Sigmoid colon (tissue), 6 donors: ENCODE measurements at regions not wholly inside any gene's neighbourhood (a gene's known extent, or its start where the extent isn't known, plus 50 kb on each side); places are given as distances from the start of the nearest gene placed in this dataset.

Experiments
- DNase-seq: peaks from one replicate; pipeline ENCODE4 v3.0.0-alpha.2; 2019
- H3K27ac ChIP-seq, 4 donors: fragments of 200-600 bp; sonication (generic); one replicate each; pipeline ENCODE4 v1.5.1; 2016 to 2019; ENCODE audit warnings: mild to moderate bottlenecking in 1 of 4
- H3K27me3 ChIP-seq, 3 donors: fragments of 200-600 bp; sonication (generic); one replicate each; pipeline ENCODE4 v1.5.1; 2019; ENCODE audit warnings: mild to moderate bottlenecking in 1 of 3
- H3K36me3 ChIP-seq, 4 donors: fragments of 200-600 bp; sonication (generic); one replicate each; pipeline ENCODE4 v1.5.1; 2016 to 2019
- H3K4me1 ChIP-seq, 4 donors: fragments of 200-600 bp; sonication (generic); one replicate each; pipeline ENCODE4 v1.5.1; 2017 to 2019
- H3K4me3 ChIP-seq, 4 donors: fragments of 200-600 bp; sonication (generic); one replicate each; pipeline ENCODE4 v1.5.1; 2017 to 2019; ENCODE audit warnings: mild to moderate bottlenecking in 2 of 4, moderate library complexity in 1 of 4
- H3K9me3 ChIP-seq, 4 donors: fragments of 200-600 bp in 3 of 4; sonication (generic) in 3 of 4; one replicate each; pipeline versions ENCODE4 v1.5.1 to v1.6.1; 2013 to 2019
- EP300 ChIP-seq, 4 donors: sonication (generic); formaldehyde crosslinking; IDR thresholded peaks; one replicate each; pipeline ENCODE4 v1.6.1; 2017; ENCODE audit warnings: antibody characterized with exemption in 4 of 4
- POLR2A ChIP-seq, 2 donors: fragments of 450-650 bp; IDR thresholded peaks; one replicate each; pipeline ENCODE4 v1.6.1; 2016; ENCODE audit warnings: antibody characterized with exemption in 2 of 2, mild to moderate bottlenecking in 2 of 2, moderate library complexity in 2 of 2
- POLR2AphosphoS5 ChIP-seq, 4 donors: sonication (generic); formaldehyde crosslinking; IDR thresholded peaks; one replicate each; pipeline ENCODE4 v1.6.1; 2017; ENCODE audit warnings: antibody characterized with exemption in 4 of 4
- WGBS, 2 donors: extraction: QIAGEN DNeasy Blood & Tissue Kit; methylation state at CpG; one replicate each; pipeline ENCODE4 v1.1.7; 2013; 5-methylcytosine and 5-hydroxymethylcytosine counted together
- intact Hi-C: fragments of 100-400 bp; cut with DNase I; formaldehyde crosslinking; loops from one replicate; pipeline ENCODE4 v1.15.1; 2023
- TF ChIP-seq, protein P1 (sequence below), 4 experiments: fragments of 450-650 bp in 3 of 4; fragments of 200-600 bp in 1 of 4; IDR thresholded peaks; one replicate each; pipeline ENCODE4 v1.5.1; 2016 to 2019; ENCODE audit warnings: antibody characterized with exemption in 4 of 4, mild to moderate bottlenecking in 3 of 4, moderate library complexity in 2 of 4
- donor health status: healthy with polysubstance abuse.
- donor health status: healthy.

DNA sequence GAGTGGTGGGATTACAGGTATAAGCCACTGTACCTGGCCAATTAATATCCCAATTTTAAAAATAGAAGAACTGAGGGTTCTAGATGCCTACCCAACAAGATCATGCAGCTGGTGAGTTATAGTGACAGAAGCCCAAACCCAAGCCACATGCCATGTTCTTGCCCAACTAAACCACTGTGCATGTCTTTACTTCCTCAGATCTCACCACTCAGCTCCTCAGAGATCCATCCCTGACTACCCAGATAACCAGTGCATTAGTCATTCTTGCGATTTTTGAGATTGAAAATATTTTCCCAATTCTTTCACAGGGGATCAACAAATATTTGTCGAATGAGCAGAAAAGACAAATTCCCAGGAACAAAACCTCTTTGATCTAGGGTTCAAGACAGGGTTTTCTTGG is 303.1 kb downstream of the CBLN1 start:
- H3K4me3 ChIP-seq: no peak overlapping the region
- TF ChIP-seq POLR2AphosphoS5 (IDR thresholded peaks at IDR 0.05) (no peak), POLR2A (IDR thresholded peaks at IDR 0.05) (no peak), EP300 (IDR thresholded peaks at IDR 0.05) (no peak)
- TF ChIP-seq, protein P1, sequence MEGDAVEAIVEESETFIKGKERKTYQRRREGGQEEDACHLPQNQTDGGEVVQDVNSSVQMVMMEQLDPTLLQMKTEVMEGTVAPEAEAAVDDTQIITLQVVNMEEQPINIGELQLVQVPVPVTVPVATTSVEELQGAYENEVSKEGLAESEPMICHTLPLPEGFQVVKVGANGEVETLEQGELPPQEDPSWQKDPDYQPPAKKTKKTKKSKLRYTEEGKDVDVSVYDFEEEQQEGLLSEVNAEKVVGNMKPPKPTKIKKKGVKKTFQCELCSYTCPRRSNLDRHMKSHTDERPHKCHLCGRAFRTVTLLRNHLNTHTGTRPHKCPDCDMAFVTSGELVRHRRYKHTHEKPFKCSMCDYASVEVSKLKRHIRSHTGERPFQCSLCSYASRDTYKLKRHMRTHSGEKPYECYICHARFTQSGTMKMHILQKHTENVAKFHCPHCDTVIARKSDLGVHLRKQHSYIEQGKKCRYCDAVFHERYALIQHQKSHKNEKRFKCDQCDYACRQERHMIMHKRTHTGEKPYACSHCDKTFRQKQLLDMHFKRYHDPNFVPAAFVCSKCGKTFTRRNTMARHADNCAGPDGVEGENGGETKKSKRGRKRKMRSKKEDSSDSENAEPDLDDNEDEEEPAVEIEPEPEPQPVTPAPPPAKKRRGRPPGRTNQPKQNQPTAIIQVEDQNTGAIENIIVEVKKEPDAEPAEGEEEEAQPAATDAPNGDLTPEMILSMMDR (IDR thresholded peaks at IDR 0.05): no peak
- H3K4me1 ChIP-seq: peaks cover 0 to 16% (median 0%) of the 10 kb centered on the region in 4 donors
- H3K27ac ChIP-seq: no peak overlapping the region
- H3K36me3 ChIP-seq: no peaks in the 10 kb centered on the region
- peaks cover 0 to 4% (median 0%) of the 10 kb centered on the region in 4 donors for H3K9me3 ChIP-seq
- DNase-seq: no peak
- no peaks in the 10 kb centered on the region for H3K27me3 ChIP-seq
- intact Hi-C loops: no loop called here
- WGBS, 2 donors: 93% methylated on average over 2 of the region's 2 CpGs

DNA sequence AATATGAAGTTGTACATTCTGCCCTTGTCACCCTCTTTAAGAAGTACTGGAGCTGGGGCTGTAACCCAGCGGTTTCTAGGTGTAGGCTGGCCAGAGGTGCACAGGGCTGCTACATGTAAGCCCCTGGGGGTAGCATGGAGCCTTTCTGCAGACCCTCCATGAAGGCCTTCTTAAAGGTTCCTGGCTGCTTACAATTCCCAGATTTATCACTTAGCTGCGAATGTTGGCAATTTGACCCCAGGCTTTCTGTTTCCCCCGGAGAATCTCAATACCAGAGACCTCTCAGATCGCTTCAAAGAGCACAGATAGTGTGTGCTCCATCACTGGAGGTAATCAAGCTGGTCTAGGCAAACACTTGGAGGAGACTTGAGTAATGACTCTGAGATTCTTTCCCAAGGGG is 309.4 kb downstream of the CBLN1 start:
- no peaks in the 10 kb centered on the region for H3K9me3 ChIP-seq
- H3K27me3 ChIP-seq: no peaks in the 10 kb centered on the region
- H3K4me1 ChIP-seq: peaks cover 0 to 5% (median 0%) of the 10 kb centered on the region in 4 donors
- no peak for TF ChIP-seq POLR2AphosphoS5 (IDR thresholded peaks at IDR 0.05)
- no peak for TF ChIP-seq EP300 (IDR thresholded peaks at IDR 0.05)
- TF ChIP-seq POLR2A (IDR thresholded peaks at IDR 0.05): no peak
- TF ChIP-seq, protein P1 (IDR thresholded peaks at IDR 0.05): no peak
- intact Hi-C loops: no loop called here
- 81 to 90% methylated on average over 4 of the region's 4 CpGs for WGBS, 2 donors
- no peak overlapping the region for H3K4me3 ChIP-seq
- no peak for DNase-seq
- H3K27ac ChIP-seq: no peak overlapping the region
- H3K36me3 ChIP-seq: no peaks in the 10 kb centered on the region

DNA sequence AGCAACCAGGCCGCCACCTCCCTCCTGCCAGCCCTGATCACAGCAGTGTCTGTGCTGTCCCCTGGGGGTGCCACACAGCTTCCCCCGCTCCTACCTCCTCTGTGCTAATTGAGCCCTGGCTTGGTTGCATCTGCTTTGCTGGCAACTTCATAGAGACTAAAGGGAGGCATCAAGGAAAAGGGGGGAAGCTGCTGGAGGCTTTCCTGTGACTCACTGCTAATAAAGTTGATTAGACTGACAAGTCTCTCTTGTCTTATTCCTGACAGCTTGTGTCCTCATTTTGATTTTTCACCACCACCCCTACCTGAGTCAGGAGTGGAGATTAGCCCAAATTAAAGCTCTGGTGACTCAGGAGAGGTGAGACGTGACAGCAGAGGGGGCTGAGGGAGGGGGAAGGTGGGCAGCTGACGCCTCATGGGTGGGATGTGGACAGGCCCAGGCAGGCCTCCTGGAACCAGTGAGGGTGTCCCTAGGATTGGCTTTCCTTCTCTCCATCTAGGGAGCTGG is 310.0 kb downstream of the CBLN1 start:
- TF ChIP-seq POLR2AphosphoS5 (IDR thresholded peaks at IDR 0.05): no peak
- no peak for TF ChIP-seq POLR2A (IDR thresholded peaks at IDR 0.05)
- TF ChIP-seq, protein P1 (IDR thresholded peaks at IDR 0.05): no peak
- no peak for TF ChIP-seq EP300 (IDR thresholded peaks at IDR 0.05)
- H3K36me3 ChIP-seq: no peaks in the 10 kb centered on the region
- H3K4me1 ChIP-seq: peaks cover 0 to 5% (median 0%) of the 10 kb centered on the region in 4 donors
- WGBS, 2 donors: 64 to 78% methylated on average over 4 of the region's 4 CpGs
- H3K27me3 ChIP-seq: no peaks in the 10 kb centered on the region
- H3K9me3 ChIP-seq: no peaks in the 10 kb centered on the region
- intact Hi-C loops: no loop called here
- no peak for DNase-seq
- no peak overlapping the region for H3K4me3 ChIP-seq
- no peak overlapping the region for H3K27ac ChIP-seq

DNA sequence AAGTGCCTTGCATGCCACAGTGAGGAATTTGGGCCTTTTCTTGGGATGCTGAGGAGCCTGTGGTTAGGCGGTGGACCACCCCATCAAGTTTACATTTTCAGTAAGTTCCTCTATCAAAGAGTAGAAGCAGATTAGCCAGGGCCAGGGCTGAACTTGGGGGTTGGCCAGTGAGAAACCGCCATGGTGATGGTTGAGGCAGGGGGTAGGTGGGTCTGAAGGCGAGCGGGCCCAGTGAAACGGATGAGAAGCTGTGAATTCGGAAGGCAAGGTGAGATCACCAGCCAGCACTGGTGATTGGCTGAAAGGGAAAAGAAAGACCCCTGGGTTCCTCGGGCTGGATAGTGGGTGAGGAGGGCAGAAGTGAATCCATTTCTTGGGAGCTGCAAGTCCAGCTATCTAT is 311.4 kb downstream of the CBLN1 start:
- no peaks in the 10 kb centered on the region for H3K9me3 ChIP-seq
- H3K4me1 ChIP-seq: peaks cover 0 to 9% (median 4%) of the 10 kb centered on the region in 4 donors
- H3K27me3 ChIP-seq: no peaks in the 10 kb centered on the region
- no peak overlapping the region for H3K4me3 ChIP-seq
- DNase-seq: no peak
- intact Hi-C loops: no loop called here
- TF ChIP-seq EP300 (IDR thresholded peaks at IDR 0.05): no peak
- TF ChIP-seq, protein P1 (IDR thresholded peaks at IDR 0.05): no peak
- no peak for TF ChIP-seq POLR2A (IDR thresholded peaks at IDR 0.05)
- TF ChIP-seq POLR2AphosphoS5 (IDR thresholded peaks at IDR 0.05): no peak
- no peak overlapping the region for H3K27ac ChIP-seq
- 87 to 88% methylated on average over 7 of the region's 7 CpGs for WGBS, 2 donors
- no peaks in the 10 kb centered on the region for H3K36me3 ChIP-seq

DNA sequence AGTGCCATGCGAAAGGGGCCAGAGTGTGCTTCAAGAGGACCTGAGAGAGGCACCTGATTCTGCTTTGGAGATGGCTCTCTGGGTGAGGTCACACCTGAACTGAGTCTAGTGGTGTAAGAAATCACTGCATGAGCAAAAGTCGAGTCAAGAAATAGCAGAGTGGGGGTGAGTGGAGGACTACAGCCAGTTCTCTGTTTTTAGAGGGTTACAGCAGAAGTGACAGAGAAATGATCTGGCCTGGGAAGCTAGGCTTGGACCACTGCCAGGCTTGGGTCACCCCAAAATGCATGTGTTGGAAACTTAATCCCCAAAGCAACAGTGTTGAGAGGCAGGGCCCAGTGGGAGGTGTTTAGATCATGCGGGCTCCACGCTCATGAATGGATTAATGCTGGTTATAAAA is 312.0 kb downstream of the CBLN1 start:
- Histone ChIP-seq H3K4me3 (no peak overlapping the region), H3K4me1 (peaks cover 0 to 15% (median 10%) of the 10 kb centered on the region in 4 donors), H3K27ac (no peak overlapping the region), H3K9me3 (no peaks in the 10 kb centered on the region), H3K27me3 (no peaks in the 10 kb centered on the region), H3K36me3 (no peaks in the 10 kb centered on the region)
- no peak for DNase-seq
- 84 to 87% methylated on average over 4 of the region's 4 CpGs for WGBS, 2 donors
- TF ChIP-seq EP300 (IDR thresholded peaks at IDR 0.05) (no peak), POLR2A (IDR thresholded peaks at IDR 0.05) (no peak), POLR2AphosphoS5 (IDR thresholded peaks at IDR 0.05) (no peak)
- TF ChIP-seq, protein P1 (IDR thresholded peaks at IDR 0.05): no peak
- intact Hi-C loops: no loop called here
